Mesothelial cell of epicardium (in vitro differentiated cells): ENCODE measurements at regions not wholly inside any gene's neighbourhood (a gene's known extent, or its start where the extent isn't known, plus 50 kb on each side); places are given as distances from the start of the nearest gene placed in this dataset.
"Not testable (repeated sequence)": the region's sequence is repeated elsewhere in the genome, so short reads cannot be mapped to it uniquely, and the experiment has no call there.

Source experiments
- DNase-seq, 2 experiments: peaks; one replicate each; pipeline ENCODE4 v3.0.0; 2021; ENCODE audit warnings: low spot score in 2 of 2; ENCODE audit not compliant: unreplicated experiment in 2 of 2
- H3K27ac Mint-ChIP-seq: 2 replicates; pipeline ENCODE4 v1.8.0; 2021; ENCODE audit warnings: mixed read lengths
- H3K27me3 Mint-ChIP-seq: 2 replicates; pipeline ENCODE4 v1.8.0; 2021; ENCODE audit warnings: low read depth, mixed read lengths
- H3K36me3 Mint-ChIP-seq: 2 replicates; pipeline ENCODE4 v1.8.0; 2021; ENCODE audit warnings: mixed read lengths
- H3K4me1 Mint-ChIP-seq: 2 replicates; pipeline ENCODE4 v1.8.0; 2021; ENCODE audit warnings: mixed read lengths
- H3K4me3 Mint-ChIP-seq: 2 replicates; pipeline ENCODE4 v1.8.0; 2021; ENCODE audit warnings: mild to moderate bottlenecking, moderate library complexity, mixed read lengths
- H3K9me3 Mint-ChIP-seq: 2 replicates; pipeline ENCODE4 v1.8.0; 2021; ENCODE audit warnings: mixed read lengths
- TF ChIP-seq, protein P1 (sequence below): fragments of 200-600 bp; sonication (generic); IDR thresholded peaks from one replicate; pipeline ENCODE4 v1.5.0; 2021; ENCODE audit warnings: antibody characterized with exemption; ENCODE audit not compliant: unreplicated experiment

DNA sequence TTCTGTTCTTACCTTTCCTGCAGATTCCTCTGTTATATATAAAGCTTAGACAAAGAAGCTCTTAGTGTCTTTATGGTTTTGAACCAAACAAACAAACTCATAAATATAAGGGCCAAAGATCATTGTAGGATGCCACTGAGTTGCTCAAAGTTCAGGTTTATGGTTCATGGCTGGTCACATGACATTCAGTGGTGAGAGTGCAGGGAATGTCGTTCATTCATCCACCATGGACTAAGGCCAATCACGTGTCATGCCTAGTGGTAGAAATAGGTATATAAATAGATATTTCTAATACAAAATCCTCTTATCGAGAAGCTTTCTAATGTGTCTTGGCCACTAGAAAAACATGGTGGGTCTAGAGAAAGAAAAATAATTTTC is 119.4 kb downstream of the GATA3 start:
- Mint-ChIP-seq H3K27me3 (no peaks in the 10 kb centered on the region), H3K4me3 (no peak overlapping the region), H3K36me3 (peaks cover under 1% of the 10 kb centered on the region), H3K27ac (no peak overlapping the region), H3K4me1 (peaks cover 10% of the 10 kb centered on the region), H3K9me3 (peaks cover 13% of the 10 kb centered on the region)
- TF ChIP-seq, protein P1, sequence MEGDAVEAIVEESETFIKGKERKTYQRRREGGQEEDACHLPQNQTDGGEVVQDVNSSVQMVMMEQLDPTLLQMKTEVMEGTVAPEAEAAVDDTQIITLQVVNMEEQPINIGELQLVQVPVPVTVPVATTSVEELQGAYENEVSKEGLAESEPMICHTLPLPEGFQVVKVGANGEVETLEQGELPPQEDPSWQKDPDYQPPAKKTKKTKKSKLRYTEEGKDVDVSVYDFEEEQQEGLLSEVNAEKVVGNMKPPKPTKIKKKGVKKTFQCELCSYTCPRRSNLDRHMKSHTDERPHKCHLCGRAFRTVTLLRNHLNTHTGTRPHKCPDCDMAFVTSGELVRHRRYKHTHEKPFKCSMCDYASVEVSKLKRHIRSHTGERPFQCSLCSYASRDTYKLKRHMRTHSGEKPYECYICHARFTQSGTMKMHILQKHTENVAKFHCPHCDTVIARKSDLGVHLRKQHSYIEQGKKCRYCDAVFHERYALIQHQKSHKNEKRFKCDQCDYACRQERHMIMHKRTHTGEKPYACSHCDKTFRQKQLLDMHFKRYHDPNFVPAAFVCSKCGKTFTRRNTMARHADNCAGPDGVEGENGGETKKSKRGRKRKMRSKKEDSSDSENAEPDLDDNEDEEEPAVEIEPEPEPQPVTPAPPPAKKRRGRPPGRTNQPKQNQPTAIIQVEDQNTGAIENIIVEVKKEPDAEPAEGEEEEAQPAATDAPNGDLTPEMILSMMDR = no peak
- no peak for DNase-seq

- Mint-ChIP-seq H3K36me3 (no peaks in the 10 kb centered on the region), H3K9me3 (peaks cover 6% of the 10 kb centered on the region), H3K4me1 (peaks cover 10% of the 10 kb centered on the region), H3K4me3 (no peak overlapping the region), H3K27me3 (no peaks in the 10 kb centered on the region), H3K27ac (no peak overlapping the region)
- TF ChIP-seq, protein P1 = no peak
- no peak for DNase-seq
Observed at GRCh38 chr10:8174762-8175161, 120.3 kb downstream of the GATA3 start.

GRCh38 chr10:8177526-8177925 is 123.0 kb downstream of the GATA3 start:
- not testable (repeated sequence) for H3K27me3 Mint-ChIP-seq, DNase-seq, H3K4me3 Mint-ChIP-seq, H3K36me3 Mint-ChIP-seq, H3K9me3 Mint-ChIP-seq, H3K27ac Mint-ChIP-seq, H3K4me1 Mint-ChIP-seq

GRCh38 chr10:8179773-8180172 is 125.3 kb downstream of the GATA3 start:
- H3K36me3 Mint-ChIP-seq, H3K27ac Mint-ChIP-seq, DNase-seq, H3K4me3 Mint-ChIP-seq, H3K9me3 Mint-ChIP-seq, H3K4me1 Mint-ChIP-seq, H3K27me3 Mint-ChIP-seq: not testable (repeated sequence)

- Mint-ChIP-seq H3K36me3 (no peaks in the 10 kb centered on the region), H3K4me1 (peaks cover 1% of the 10 kb centered on the region), H3K27ac (no peak overlapping the region), H3K9me3 (no peaks in the 10 kb centered on the region), H3K27me3 (no peaks in the 10 kb centered on the region), H3K4me3 (no peak overlapping the region)
- no peak for DNase-seq
- TF ChIP-seq, protein P1 = no peak
Observed at GRCh38 chr10:8180360-8181109, 126.0 kb downstream of the GATA3 start.

DNA sequence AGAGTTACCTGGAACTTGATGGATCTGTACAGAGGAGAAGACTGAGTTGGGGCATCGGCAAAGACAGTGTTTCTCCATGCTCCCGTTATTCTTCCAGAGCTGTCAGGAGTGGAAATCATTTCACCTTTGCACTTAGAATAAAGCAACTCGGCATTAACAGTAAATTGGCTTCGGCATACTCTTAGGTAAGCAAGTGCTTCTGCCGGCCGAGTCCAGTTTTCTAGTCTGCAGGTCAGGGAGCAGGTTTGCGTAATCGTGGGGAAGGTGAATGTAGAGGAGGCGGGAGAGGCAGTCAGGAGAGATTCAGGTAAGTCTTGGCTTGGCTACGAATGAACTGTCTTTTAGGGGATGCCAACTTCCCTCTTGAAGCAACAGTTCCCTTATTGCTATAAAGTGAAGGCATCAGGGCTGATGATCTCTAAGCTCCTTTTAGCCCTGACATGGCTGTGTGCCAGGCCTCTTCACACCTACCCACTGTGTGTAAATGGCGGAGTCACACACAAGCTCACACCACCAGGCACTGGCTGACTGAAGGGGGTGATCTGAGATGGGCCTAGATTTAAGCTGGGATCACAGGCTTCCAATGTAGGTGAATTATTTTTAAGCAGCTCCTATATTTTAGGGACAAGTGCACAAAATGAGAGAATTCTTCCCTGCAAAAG is 127.1 kb downstream of the GATA3 start:
- Mint-ChIP-seq H3K27me3 (no peaks in the 10 kb centered on the region), H3K36me3 (no peaks in the 10 kb centered on the region)
- TF ChIP-seq, protein P1 = no peak

More for the DNA sequence above, 127.1 kb downstream of the GATA3 start:
- H3K4me3 Mint-ChIP-seq = no peak overlapping the region
- H3K4me1 Mint-ChIP-seq = no peaks in the 10 kb centered on the region
- H3K9me3 Mint-ChIP-seq = no peaks in the 10 kb centered on the region
- H3K27ac Mint-ChIP-seq = no peak overlapping the region
- no peak for DNase-seq
